HG03097 (cell line): ENCODE measurements at regions not wholly inside any gene's neighbourhood (a gene's known extent, or its start where the extent isn't known, plus 50 kb on each side); places are given as distances from the start of the nearest gene placed in this dataset.

Experiments
- ATAC-seq: cut with Tn5 transposase; IDR thresholded peaks from one replicate; pipeline ENCODE4 v1.9.1; 2021; ENCODE audit not compliant: unreplicated experiment, low FRiP score

DNA sequence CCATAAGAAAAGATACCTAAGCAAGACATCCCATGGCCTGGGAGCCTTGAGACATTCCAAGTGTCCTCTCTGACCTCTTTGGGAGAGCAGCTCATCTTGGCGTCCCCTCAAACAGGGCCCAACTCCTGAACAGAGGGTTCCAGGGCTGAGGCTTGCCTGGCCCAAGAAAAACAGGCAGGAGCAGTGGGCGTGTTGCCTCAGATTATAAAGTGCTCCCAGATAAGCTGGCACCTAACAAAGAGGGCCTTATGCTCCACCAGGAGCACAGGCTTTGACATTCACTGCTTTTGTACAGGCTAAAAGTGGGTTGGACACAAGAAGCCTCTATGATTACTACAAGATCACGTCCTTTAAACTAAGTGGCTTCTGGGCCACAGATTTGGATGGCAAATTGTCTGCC lies 193.1 kb downstream of the FGFR2 start:
- ATAC-seq: no peak

DNA sequence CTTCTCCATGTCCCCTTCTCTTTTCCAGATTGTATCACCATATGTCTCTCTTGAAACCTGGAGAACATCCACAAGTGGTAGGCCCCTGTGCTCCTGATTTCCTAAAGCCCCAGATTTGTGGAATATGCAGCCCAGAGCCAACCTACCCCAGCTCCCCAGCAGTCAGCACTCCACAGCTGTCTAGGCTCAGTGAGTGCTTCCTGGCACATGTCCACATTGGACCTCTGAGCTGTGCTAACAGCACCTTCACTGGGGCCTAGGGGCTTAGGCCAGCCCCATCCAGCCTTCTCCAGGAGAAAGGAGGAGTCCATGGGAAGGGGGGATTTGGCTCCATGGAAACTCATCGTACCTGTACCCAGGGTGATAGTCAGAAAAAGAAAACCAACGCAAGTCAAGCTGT lies 192.7 kb downstream of the FGFR2 start:
- ATAC-seq: no peak

DNA sequence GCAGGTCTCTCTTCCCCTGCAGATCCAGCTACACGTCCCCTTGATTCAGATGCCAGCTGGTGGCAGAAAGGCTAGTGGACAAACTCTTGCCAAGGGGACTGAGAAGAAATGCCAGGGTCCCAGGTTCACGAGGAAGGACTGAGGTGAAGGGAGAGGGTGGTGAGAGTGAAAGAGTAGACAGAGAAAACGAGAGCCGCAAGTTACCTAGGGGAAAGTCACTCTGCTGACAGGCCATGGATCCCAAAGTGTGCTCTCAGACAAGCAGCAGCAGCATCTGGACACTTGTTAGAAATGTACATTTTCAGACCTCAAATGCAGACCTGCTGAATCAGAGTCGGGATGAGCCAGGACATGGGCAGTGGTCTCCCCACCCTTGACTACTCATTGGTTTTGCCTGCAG lies 192.3 kb downstream of the FGFR2 start:
- ATAC-seq: no peak

DNA sequence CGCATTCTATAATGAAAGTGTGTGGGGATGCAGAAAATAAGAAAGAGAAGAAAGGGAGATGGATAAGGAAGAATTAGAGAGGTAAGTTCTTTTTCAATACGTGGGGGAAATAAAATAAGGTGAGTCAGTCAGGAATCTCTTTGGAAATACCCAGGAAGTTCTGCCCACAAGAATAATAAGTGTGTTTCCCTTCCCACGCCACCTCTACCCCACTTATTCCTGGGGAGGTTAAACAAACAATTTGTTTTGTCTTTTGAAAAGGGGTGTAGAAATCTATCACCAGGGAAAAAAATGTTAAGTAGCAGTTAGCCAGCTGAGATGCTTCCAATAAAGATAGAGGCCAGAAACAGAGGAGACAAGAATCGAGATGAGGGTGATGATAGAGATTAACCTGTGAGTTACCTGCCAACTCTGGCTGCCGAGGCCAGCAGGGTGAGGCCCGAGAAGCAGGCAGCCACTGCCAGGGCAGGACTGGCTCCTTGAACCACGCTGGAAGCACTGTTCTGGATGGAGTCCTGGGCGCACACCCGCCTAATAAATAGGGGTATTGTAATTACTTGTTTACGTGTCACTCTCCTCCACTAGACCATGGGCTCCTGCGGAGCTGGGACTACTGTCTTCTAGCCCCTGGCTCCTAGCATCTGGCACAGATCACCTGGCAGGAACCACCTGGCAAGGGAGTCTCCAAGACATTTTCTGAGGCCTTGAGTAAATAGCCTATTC lies 191.3 kb downstream of the FGFR2 start:
- ATAC-seq: no peak

GRCh38 chr10:121409466-121410104 lies 188.7 kb downstream of the FGFR2 start:
- ATAC-seq: no peak

GRCh38 chr10:121411004-121411403 lies 187.2 kb downstream of the FGFR2 start:
- ATAC-seq: no peak

DNA sequence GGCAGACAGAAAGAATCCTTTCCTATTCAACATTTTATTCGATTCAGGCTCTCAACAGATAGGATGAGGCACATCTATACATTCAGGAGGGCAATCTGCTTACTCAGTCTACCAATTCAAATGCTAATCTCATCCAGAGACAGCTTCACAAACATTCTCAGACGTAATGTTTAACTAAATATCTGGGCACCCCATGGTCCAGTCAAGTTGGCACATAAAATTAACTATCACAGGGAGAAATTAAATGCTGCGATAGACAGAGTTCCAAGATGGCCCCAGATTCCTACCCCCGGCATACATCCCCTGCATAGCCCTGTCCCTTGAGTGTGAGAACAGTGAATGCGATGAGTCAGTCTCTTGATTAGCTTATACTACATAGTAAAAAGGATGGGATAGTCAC lies 184.3 kb downstream of the FGFR2 start:
- ATAC-seq: no peak

DNA sequence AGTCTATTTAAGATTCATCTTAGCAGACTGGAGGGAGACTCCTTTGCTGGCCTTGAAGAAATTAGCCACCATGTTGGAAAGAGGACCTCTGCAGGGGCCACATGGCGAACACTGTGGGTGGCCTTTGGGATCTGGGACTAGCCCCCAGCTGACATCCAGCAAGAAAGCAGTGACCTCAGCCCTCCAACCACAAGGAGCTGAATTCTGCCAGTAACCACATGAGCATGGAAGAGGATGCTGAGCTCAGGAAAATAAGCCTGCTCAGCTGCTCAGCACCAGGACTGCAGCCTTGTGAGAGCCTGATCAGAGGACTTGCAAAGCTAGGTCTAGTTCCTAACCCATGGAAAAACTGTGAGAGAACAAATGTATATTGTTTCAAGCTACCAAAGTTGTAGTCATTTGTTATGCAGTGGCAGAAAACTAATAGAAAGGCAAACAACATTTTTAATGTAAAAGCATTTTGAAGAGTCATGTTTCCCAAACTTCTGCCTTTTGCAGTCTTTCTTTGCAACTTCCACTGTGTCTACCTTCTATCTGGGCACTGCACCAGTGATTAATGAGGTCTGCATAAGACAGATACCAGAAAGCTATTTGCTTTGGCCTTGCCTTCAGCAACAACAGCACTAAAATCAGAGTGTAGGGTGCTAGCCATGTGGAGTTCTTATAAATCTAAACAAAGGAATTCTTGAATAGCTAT lies 183.7 kb downstream of the FGFR2 start:
- ATAC-seq: no peak

DNA sequence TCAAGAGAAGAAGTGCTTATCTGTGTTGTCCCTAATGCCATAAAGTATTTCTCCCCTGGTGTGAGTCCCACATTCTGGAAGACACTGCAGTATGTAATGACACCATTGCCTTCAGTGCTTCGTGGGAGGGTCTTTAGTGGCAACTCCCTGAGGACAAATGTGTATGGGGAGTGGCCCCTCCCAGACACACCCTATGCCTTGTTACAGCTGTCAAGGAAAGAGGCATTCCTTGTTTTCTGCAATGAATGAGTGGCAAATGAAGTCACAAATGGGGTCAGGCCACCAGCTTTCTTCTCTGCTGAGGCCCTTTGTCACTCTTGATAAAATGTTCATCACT lies 183.2 kb downstream of the FGFR2 start:
- no peak for ATAC-seq

DNA sequence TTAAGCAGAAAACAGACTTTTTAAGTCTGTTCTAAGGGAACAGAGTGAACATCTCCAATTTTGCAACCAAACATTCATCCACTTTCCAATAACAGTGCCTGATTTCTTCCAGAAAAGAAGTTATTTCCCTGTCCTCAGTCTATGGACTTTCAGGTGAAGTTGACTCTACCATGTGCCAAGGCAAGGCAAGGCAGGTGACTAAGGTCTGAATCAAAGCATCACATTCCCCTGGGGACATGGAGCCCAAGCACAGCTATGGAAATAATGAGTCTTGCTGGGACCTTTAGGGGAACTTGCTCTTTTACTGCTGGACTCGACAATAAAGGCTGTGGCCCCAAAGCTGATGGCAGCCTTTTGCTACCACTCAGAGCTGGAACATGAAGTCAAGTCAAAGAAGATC lies 182.2 kb downstream of the FGFR2 start:
- ATAC-seq: no peak

GRCh38 chr10:121417298-121417697 lies 180.9 kb downstream of the FGFR2 start:
- no peak for ATAC-seq

DNA sequence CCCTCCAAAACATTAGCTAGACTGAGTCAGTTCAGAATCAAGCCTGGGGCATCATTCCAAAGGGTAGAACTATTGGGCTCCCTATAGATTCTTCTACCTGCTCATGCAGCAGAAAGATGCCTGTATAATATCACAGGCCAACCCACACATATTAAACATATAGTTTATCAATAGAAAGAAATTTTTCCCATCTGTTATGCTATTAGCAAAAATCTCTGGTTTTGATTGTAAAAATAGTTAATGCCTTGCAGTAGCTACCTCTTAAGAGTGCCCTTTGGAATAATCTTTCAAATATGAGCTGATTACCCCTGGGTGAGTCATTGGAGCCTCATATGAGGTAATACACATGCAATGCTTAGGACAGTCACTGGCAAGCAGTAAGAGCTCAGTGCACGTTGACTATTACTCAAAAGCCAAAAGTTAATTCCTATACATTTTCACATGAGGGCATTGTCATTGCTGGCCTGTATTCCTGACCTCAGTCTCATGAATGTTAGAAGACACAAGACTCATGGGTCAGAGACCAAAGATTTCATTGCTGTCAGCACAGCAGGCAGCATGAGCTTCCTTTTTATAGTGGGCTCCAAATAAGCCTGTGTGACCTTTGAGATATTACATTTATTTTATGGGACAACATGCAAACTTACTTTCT lies 180.0 kb downstream of the FGFR2 start:
- no peak for ATAC-seq

DNA sequence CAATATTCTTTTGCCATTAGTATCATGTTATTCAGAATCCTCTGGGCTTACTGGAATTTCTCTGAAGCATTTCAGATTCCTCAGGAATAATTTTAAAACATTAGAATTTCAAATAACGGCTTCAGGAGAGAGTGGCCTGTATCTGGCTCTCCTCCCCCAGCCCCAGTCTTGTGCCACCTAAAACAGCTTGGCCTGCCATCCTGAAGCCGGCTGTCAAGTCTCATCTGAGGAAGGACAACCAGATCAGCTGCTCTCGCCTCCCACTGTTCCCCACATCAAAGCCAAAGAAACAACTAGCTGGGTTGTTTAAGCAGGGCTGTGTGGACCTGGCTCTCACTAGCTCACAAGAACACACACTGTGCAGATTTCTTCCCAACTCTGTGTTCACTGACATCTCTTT lies 178.2 kb downstream of the FGFR2 start:
- ATAC-seq: no peak

GRCh38 chr10:121422096-121422495 lies 176.1 kb downstream of the FGFR2 start:
- ATAC-seq: no peak

- no peak for ATAC-seq
Measured at GRCh38 chr10:121425623-121426022, 172.6 kb downstream of the FGFR2 start.

DNA sequence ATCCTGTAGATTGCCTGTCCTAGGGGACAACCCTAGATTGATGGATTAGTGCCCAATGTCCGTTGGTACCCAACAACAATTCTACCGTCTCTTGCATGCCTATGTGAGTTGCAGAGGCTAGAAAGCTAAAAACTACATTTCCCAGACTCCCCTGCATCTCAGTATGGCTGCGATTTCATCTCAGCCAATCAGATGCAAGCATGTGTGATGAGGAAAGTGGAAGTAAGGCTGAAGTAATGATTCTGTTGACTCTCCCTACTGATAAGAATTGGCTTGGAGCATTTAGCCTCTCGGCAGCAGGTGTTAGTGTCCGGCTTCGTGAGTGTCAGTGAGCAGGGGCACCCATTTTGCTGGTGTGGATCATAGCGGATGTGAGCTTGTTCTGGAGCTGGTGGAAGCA lies 171.9 kb downstream of the FGFR2 start:
- no peak for ATAC-seq
